ENCODE measurements at regions not wholly inside any gene's neighbourhood (a gene's known extent, or its start where the extent isn't known, plus 50 kb on each side); places are given as distances from the start of the nearest gene placed in this dataset.

- H3K4me3 ChIP-seq (ENCODE audit: low read depth, low read length) = no peak overlapping the region
- no peak for DNase-seq (ENCODE audit: low read depth)
- TF ChIP-seq, protein P1, sequence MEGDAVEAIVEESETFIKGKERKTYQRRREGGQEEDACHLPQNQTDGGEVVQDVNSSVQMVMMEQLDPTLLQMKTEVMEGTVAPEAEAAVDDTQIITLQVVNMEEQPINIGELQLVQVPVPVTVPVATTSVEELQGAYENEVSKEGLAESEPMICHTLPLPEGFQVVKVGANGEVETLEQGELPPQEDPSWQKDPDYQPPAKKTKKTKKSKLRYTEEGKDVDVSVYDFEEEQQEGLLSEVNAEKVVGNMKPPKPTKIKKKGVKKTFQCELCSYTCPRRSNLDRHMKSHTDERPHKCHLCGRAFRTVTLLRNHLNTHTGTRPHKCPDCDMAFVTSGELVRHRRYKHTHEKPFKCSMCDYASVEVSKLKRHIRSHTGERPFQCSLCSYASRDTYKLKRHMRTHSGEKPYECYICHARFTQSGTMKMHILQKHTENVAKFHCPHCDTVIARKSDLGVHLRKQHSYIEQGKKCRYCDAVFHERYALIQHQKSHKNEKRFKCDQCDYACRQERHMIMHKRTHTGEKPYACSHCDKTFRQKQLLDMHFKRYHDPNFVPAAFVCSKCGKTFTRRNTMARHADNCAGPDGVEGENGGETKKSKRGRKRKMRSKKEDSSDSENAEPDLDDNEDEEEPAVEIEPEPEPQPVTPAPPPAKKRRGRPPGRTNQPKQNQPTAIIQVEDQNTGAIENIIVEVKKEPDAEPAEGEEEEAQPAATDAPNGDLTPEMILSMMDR (IDR thresholded peaks at IDR 0.05; ENCODE audit: low read depth, low read length, missing control alignments) = no peak
These were observed 85.4 kb upstream of the ZEB2 start for GRCh38 chr2:144605231-144605840.

DNA sequence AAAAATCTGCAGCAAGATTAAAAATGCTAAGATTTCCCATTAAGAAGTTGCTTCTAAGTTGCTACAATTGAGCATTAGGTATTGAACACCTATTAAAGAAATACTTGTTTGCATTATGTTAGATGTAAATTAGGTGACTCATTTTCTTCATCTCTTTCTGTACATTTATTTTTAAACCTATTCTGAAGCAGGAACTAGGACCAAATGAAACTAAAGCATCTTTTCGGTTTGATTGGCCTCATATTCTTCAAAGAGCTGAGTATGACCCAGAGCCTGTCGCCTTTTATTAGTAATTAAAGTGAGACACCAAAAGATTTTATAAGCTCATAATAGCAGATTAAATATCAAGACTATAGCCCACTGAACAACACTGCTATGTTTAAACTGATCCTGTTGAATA lies 83.4 kb upstream of the ZEB2 start:
- TF ChIP-seq, protein P1 (IDR thresholded peaks at IDR 0.05; ENCODE audit: low read depth, low read length, missing control alignments) = no peak
- no peak for DNase-seq (ENCODE audit: low read depth)
- no peak overlapping the region for H3K4me3 ChIP-seq (ENCODE audit: low read depth, low read length)

DNA sequence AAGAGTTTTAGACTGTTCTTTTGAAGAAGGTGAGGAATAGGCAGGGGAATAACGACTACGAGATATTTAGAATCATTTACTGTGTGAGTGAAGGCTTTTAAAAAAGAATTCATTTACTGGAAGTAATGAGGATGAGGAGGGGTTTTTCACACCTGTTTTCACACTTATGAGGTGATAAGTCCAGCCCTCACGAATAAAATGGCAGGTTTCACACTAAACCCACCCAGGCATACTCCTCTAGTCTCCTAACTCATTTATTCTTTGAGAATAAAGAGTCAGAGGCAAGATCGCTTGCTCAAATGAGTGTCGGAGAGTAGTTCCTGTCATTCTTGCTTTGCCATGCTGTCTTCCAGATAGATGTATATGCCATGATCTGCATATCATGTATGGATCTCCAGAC lies 79.0 kb upstream of the ZEB2 start:
- TF ChIP-seq, protein P1 (IDR thresholded peaks at IDR 0.05; ENCODE audit: low read depth, low read length, missing control alignments) = no peak
- no peak overlapping the region for H3K4me3 ChIP-seq (ENCODE audit: low read depth, low read length)

GRCh38 chr2:144597894-144598593 lies 78.1 kb upstream of the ZEB2 start:
- DNase-seq (ENCODE audit: low read depth) = no peak
- TF ChIP-seq, protein P1 (IDR thresholded peaks at IDR 0.05; ENCODE audit: low read depth, low read length, missing control alignments) = no peak
- no peak overlapping the region for H3K4me3 ChIP-seq (ENCODE audit: low read depth, low read length)

More for the DNA sequence above, 79.0 kb upstream of the ZEB2 start:
- no peak for DNase-seq (ENCODE audit: low read depth)

DNA sequence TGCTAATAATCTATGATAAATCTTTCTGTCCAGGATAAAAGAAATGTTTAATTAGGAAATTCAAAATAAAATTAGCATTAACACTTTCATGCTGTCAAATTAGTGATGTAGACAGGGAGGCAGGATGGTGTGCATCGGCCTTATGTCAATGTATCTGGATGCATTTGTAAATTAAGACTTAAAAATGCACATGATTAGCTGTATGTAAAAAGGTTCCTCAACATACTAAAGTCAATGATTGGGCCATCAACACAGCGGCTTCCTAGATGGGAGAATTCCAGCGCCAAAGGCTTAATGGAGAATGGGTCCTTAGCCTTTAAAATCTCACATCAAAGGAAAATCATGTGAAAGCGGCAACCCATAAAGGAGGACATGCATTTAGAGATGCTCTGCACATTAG lies 77.5 kb upstream of the ZEB2 start:
- H3K4me3 ChIP-seq (ENCODE audit: low read depth, low read length) = no peak overlapping the region
- no peak for DNase-seq (ENCODE audit: low read depth)
- TF ChIP-seq, protein P1 (IDR thresholded peaks at IDR 0.05; ENCODE audit: low read depth, low read length, missing control alignments) = no peak

DNA sequence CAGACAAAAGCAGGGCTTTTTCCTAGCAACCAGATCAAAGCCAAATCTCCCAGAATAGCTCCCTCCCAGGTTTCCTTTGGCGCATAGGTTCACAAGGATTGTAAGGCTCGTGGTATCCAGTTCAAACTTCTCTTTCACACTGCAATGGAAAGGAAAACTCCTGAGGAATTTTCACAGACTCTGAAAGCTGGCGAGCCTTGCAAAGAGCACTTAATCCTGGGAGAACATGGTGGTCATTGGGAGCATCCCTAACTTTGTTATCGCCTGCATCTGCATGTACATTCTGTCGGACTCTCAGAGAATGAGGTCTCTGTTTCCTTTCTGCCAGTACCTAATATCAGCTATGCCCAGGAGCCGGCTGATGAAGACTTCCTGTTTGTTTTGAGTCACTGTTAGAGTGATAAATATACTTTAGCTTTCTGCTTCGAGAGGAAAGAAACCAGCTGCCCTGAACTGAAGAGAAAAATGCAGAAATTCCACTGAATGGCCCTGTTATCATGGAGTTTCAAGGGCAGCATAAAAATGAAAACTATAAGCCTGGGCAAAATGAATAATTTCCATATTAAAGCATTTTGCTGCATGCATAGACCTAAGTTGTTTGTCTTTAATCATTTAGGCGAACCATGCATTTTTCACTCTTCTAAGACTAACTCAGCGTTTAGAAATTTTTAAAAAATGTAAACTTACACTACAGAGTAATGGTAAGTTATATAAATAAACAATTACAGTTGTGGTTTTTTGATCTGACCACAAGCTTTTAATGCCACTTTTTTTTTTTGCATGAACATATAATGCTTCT lies 76.4 kb upstream of the ZEB2 start:
- DNase-seq (ENCODE audit: low read depth) = no peak
- TF ChIP-seq, protein P1 (IDR thresholded peaks at IDR 0.05; ENCODE audit: low read depth, low read length, missing control alignments) = no peak
- no peak overlapping the region for H3K4me3 ChIP-seq (ENCODE audit: low read depth, low read length)

All from GM12864 (cell line).